GM19467 (cell line): ENCODE measurements at regions not wholly inside any gene's neighbourhood (a gene's known extent, or its start where the extent isn't known, plus 50 kb on each side); places are given as distances from the start of the nearest gene placed in this dataset.
A peak's percentile ranks its signal among the peaks of the same experiment; 100 is the strongest.

Experiments used
- ATAC-seq: cut with Tn5 transposase; IDR thresholded peaks from one replicate; pipeline ENCODE4 v1.9.1; 2021; ENCODE audit warnings: mild to moderate bottlenecking, moderate library complexity; ENCODE audit not compliant: unreplicated experiment

DNA sequence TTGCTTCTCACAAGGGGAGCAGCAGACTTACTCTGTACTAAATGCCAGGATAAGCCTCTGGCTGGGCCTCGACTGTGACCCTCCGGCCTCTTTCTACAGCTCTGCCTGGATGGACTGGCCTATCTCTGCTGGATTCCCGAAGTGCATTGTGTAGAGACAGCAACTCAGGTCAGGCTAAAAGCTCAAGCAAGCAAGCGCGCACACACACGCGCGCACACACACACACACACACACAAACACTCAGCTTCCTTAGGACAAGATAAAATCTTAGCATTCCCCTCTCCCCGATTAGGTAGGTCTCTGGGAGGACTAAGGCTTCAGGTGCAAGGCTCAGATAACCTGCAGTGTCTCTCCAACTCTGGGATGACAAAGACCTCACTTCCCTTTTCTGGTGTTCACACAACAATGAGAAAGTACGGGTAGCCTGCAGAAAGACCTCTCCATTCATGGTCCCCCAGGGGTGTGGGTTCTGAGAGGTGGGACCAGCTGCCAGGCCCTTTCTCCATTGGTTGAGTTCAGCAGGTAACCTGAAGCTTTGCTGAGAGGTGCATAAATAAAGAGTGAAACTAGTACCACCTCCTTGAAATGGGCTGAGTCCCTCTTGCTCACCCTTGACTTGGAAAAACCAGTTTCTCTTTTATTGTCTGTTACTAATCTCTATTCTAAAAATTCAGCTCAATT lies 155.1 kb upstream of the CAMK1G start:
- ATAC-seq = no peak

GRCh38 chr1:209429611-209430010 lies 153.9 kb upstream of the CAMK1G start:
- ATAC-seq = no peak

DNA sequence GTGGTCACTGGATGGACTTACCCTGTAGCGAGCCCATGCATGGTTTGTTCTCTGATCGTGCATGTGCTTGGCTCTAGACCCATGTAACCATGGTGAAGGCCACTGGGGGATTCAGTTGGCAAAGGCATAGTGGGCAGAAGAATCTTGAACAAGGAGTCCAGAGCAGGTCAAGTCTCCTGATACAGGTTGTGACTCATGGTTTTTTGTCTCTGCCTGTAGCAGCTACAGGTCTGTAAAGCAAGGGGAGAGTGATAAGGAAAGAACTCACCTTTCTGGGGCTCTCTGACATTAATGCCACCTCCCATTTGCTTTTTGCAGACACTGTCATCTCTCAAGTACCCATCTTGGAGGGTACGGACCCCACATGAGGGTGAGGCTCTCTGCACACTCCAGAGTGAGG lies 153.4 kb upstream of the CAMK1G start:
- ATAC-seq = no peak

- ATAC-seq = no peak
Observed at GRCh38 chr1:209430821-209431259, 152.7 kb upstream of the CAMK1G start.

- no peak for ATAC-seq
Observed at GRCh38 chr1:209431402-209431801, 152.1 kb upstream of the CAMK1G start.

- no peak for ATAC-seq
Observed at GRCh38 chr1:209431813-209432442, 151.6 kb upstream of the CAMK1G start.

- no peak for ATAC-seq
Observed at GRCh38 chr1:209432443-209432825, 151.1 kb upstream of the CAMK1G start.

- ATAC-seq = no peak
Observed at GRCh38 chr1:209433649-209434031, 149.9 kb upstream of the CAMK1G start.

- ATAC-seq = no peak
Observed at GRCh38 chr1:209434066-209434465, 149.4 kb upstream of the CAMK1G start.

DNA sequence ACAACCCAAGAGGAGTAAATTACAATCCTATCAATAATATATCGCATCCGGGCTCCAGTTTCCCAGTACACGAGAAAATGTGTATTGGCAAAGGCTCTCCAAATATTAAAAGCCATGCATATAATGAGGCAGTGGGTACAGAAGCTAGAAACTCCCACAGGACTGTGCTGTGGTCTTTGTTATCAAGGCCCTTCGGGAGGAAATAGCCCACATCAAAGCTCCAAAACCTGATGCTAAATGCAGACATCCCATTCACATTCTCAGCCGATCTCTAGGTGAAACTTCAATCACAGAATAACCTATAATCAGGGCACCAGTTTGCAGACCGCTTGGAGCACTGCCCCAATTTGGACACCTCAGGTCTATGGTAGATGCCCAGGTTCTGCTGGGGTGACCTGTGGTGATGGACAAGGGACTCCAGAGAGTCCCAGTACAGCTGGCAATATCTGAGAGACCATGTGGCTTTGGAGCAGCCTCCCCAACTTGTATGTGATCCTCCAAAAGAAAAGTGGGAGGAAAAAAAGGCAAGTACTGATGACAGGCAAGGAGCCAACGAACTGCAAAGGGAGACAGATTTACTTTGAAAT lies 148.8 kb upstream of the CAMK1G start:
- no peak for ATAC-seq

- peak; percentile 83 for ATAC-seq
Observed at GRCh38 chr1:209435654-209436566, 147.6 kb upstream of the CAMK1G start.

- ATAC-seq = no peak
Observed at GRCh38 chr1:209439828-209440227, 143.7 kb upstream of the CAMK1G start.

DNA sequence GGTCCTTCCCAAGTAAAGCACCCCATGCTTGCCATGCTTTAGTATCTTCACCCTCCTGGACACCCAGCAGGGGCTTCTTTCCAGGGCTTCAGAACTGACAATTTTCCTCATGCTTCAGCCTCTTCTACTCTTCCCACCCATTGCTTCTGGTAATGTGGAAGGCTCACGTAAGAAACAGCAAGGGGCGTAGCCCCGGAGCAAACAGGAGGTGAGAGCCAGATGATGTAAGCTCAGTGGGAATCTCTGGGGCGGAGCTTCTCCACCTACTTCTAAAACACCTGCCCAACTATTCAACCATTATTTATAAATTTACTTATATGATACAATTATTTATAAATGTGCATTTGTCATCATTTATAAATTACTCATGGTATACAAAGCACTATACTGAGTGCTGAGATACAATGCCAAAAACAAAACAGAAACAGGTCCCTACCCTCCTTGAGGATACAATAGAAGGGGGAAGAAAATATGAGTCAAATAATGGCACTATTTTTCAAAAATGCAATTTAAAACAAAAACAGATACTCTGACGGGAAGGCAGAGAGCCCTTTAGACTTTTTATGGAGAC lies 140.1 kb upstream of the CAMK1G start:
- ATAC-seq = no peak

DNA sequence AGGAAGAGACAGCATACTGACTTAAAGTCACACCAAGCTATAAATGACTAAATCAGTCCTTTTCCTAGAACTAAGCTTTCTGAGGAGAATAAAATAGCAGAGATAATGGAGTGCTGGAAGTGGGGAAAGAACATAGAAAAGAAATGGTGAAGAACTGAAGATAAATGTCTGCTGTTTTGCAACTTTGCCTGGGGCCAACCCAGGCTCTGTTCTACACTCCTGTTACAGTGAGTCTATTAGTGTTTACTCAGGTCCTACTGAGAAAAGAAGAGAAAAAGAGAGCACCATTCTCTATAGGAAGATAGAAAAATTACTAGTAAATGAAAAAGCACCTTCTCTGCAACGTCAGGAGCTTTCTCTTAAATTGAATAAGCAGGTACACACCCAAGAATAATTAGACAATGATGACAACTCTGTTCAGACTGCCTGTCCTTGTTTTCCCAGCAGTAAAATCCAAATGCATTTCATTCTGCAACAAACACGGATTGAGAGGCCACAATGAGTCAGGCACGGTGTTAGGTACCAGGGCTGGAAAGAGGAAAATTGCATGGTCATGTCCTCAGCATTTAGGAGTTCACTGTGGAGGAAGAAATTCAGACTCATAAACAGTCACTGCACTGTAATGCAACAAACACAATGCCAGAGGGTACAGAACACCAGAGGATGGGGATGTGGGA lies 139.4 kb upstream of the CAMK1G start:
- ATAC-seq = no peak

DNA sequence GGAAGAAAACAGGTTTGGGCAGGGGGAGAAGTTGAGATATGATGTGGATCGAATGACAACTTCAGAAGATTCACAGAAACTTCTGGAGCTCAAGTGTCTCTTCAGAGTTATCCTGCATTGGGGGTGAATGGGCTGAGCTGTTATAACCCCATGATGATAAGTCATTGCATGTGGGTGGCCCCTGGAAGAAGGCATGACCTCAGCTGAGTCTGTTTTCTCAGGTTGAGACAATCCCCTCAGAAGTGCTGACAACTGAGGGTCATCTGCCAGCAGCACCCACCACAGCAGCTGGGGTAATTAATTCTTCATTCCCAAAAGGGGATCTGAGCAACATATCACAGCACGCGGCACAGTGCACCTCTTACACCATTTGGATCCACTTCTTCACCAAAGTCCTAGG lies 138.6 kb upstream of the CAMK1G start:
- no peak for ATAC-seq

- ATAC-seq = no peak
Observed at GRCh38 chr1:209445576-209445975, 137.9 kb upstream of the CAMK1G start.

DNA sequence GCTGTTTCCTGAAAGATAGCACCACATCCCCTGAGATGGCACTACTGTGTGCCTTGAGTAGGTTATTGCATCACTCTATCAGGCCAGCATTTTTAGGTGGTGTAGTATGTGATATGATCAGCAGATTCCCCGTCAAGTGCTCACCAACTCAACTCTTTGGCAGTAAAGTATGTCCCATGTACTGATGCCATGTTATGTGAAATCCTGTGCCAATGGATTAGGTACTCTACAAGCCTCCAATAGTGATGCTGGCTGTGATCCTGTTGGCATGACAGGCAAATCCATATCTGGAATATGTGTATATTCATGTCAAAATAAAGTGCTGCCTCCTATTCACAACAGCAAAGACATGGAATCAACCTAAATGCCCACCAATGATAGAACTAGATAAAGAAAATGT lies 137.2 kb upstream of the CAMK1G start:
- ATAC-seq = no peak

- ATAC-seq = no peak
Observed at GRCh38 chr1:209454340-209454994, 129.0 kb upstream of the CAMK1G start.

DNA sequence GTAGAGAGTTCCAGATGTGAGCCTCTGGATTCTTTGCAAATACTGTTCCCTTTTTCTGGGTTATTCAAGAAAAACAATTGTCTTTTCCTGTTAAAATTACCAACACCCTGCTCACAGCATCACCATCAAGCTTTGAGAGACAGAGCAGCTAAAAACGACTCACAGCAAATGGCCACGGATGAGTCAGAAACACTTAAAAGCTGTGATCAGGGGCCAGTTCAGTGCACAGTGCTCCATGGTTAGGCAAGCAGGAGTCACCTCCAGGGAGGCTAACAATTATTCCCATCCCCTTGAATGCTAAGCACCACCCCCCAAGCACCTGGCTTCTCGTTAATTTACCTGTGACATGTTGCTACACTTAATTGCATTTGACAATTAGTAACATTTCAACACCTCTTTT lies 128.4 kb upstream of the CAMK1G start:
- no peak for ATAC-seq
